Neural cell (in vitro differentiated cells): ENCODE measurements at regions not wholly inside any gene's neighbourhood (a gene's known extent, or its start where the extent isn't known, plus 50 kb on each side); places are given as distances from the start of the nearest gene placed in this dataset.

Experiments used
- CTCF ChIP-seq: fragments of 450-650 bp; IDR thresholded peaks from 2 replicates; pipeline ENCODE4 v1.5.1; 2014; ENCODE audit warnings: antibody characterized with exemption, mild to moderate bottlenecking, moderate library complexity; ENCODE audit not compliant: poor library complexity, severe bottlenecking
- EP300 ChIP-seq: fragments of 450-650 bp; conservative IDR thresholded peaks from 2 replicates; pipeline ENCODE4 v1.6.1; 2014; ENCODE audit warnings: antibody characterized with exemption, mild to moderate bottlenecking, moderate library complexity; ENCODE audit not compliant: poor library complexity, severe bottlenecking
- POLR2AphosphoS5 ChIP-seq: IDR thresholded peaks from 2 replicates; pipeline ENCODE4 v1.6.1; 2012
- TAF1 ChIP-seq: IDR thresholded peaks from 2 replicates; pipeline ENCODE4 v1.6.1; 2012; ENCODE audit warnings: low read depth

- TF ChIP-seq TAF1 (no peak), POLR2AphosphoS5 (no peak), CTCF (no peak), EP300 (no peak)
Observed at GRCh38 chr13:30107121-30107520, 200.2 kb downstream of the KATNAL1 start.
